Lung microvascular endothelial cell (primary cell): ENCODE measurements at regions not wholly inside any gene's neighbourhood (a gene's known extent, or its start where the extent isn't known, plus 50 kb on each side); places are given as distances from the start of the nearest gene placed in this dataset.
"Not testable (repeated sequence)": the region's sequence is repeated elsewhere in the genome, so short reads cannot be mapped to it uniquely, and the experiment has no call there.

Experiments used
- DNase-seq, 2 donors: peaks; one replicate each; pipeline versions ENCODE4 v3.0.0 to v3.0.0-alpha.2; 2010; ENCODE audit warnings: low read depth in 2 of 2

- not testable (repeated sequence) for DNase-seq
These were observed 183.7 kb upstream of the AKAP13 start for GRCh38 chr15:85196697-85197096.

- not testable (repeated sequence) for DNase-seq
These were observed 182.8 kb upstream of the AKAP13 start for GRCh38 chr15:85197582-85197981.

GRCh38 chr15:85198432-85198831 is 182.0 kb upstream of the AKAP13 start:
- DNase-seq = not testable (repeated sequence)

GRCh38 chr15:85200215-85200614 is 180.2 kb upstream of the AKAP13 start:
- not testable (repeated sequence) for DNase-seq

GRCh38 chr15:85201118-85201793 is 179.1 kb upstream of the AKAP13 start:
- DNase-seq = not testable (repeated sequence)

- not testable (repeated sequence) for DNase-seq
These were observed 175.9 kb upstream of the AKAP13 start for GRCh38 chr15:85204481-85204880.

- not testable (repeated sequence) for DNase-seq
These were observed 146.5 kb upstream of the AKAP13 start for GRCh38 chr15:85233791-85234325.

- DNase-seq = not testable (repeated sequence)
These were observed 145.8 kb upstream of the AKAP13 start for GRCh38 chr15:85234450-85235196.

- DNase-seq = not testable (repeated sequence)
These were observed 136.3 kb upstream of the AKAP13 start for GRCh38 chr15:85244056-85244455.

GRCh38 chr15:85250938-85251542 is 129.4 kb upstream of the AKAP13 start:
- peak in 1 of 2 donors; percentile 26 for DNase-seq

GRCh38 chr15:85253196-85253915 is 127.0 kb upstream of the AKAP13 start:
- peak in 1 of 2 donors; percentile 49 for DNase-seq

- DNase-seq = not testable (repeated sequence)
These were observed 125.4 kb upstream of the AKAP13 start for GRCh38 chr15:85254961-85255360.

- DNase-seq = not testable (repeated sequence)
These were observed 124.9 kb upstream of the AKAP13 start for GRCh38 chr15:85255502-85255901.

- DNase-seq = peak in 1 of 2 donors; percentile 20
These were observed 124.1 kb upstream of the AKAP13 start for GRCh38 chr15:85256009-85256997.

GRCh38 chr15:85258062-85258445 is 122.3 kb upstream of the AKAP13 start:
- DNase-seq = peak in 1 of 2 donors; percentile 13

GRCh38 chr15:85258559-85259209 is 121.7 kb upstream of the AKAP13 start:
- not testable (repeated sequence) for DNase-seq

GRCh38 chr15:85260526-85260925 is 119.9 kb upstream of the AKAP13 start:
- not testable (repeated sequence) for DNase-seq

- not testable (repeated sequence) for DNase-seq
These were observed 117.8 kb upstream of the AKAP13 start for GRCh38 chr15:85262461-85263055.

GRCh38 chr15:85263842-85264440 is 116.5 kb upstream of the AKAP13 start:
- DNase-seq = not testable (repeated sequence)
